IMR-90 (cell line): ENCODE measurements at regions not wholly inside any gene's neighbourhood (a gene's known extent, or its start where the extent isn't known, plus 50 kb on each side); places are given as distances from the start of the nearest gene placed in this dataset.

Experiments used
- ATAC-seq: fragments of 200-7000 bp; cut with Tn5 transposase; 2 replicates; pipeline ENCODE4 v1.9.1; 2020; ENCODE audit warnings: low read depth, mild to moderate bottlenecking, moderate library complexity
- BruUV-seq: library from RNA; stranded (reverse); fragments of 400-500 nt; replicated peaks from 2 replicates; lab custom pipeline; 2021; lab: Mats Ljungman, UMichigan
- CTCF ChIA-PET: fragments of 300-600 bp; formaldehyde crosslinking; extraction: SDS; loops from one replicate; lab custom pipeline; 2021; ENCODE audit warnings: antibody characterized with exemption; lab: Yijun Ruan, JAX
- POLR2A ChIA-PET: fragments of 300-600 bp; sonication (Branson Sonifier 250); formaldehyde crosslinking; loops from one replicate; lab custom pipeline; 2022; ENCODE audit warnings: antibody characterized with exemption; ENCODE audit not compliant: unreplicated experiment; lab: Charles Lee
- DNase-seq: peaks from one replicate; pipeline ENCODE4 v3.0.0; 2013
- H2AFZ ChIP-seq: replicated peaks from 2 replicates; pipeline ENCODE3; 2013; ENCODE audit warnings: low read length, mild to moderate bottlenecking; ENCODE audit not compliant: poor library complexity
- H2AK5ac ChIP-seq: 2 replicates; pipeline ENCODE4 v1.6.1; 2013; ENCODE audit warnings: low read depth, low read length, inconsistent platforms
- H2AK9ac ChIP-seq: replicated peaks from 2 replicates; pipeline ENCODE3; 2013; ENCODE audit warnings: mild to moderate bottlenecking, low read depth, low read length, moderate library complexity; ENCODE audit not compliant: poor library complexity
- H2BK120ac ChIP-seq: 2 replicates; pipeline ENCODE4 v1.6.1; 2013; ENCODE audit warnings: low read depth, low read length, inconsistent platforms
- H2BK15ac ChIP-seq: 3 replicates; pipeline ENCODE4 v1.6.1; 2013; ENCODE audit warnings: low read depth, low read length, inconsistent platforms
- H2BK20ac ChIP-seq: 2 replicates; pipeline ENCODE4 v1.6.1; 2013; ENCODE audit warnings: low read depth, mild to moderate bottlenecking, inconsistent platforms, low read length, moderate library complexity
- H2BK5ac ChIP-seq: 2 replicates; pipeline ENCODE4 v1.6.1; 2013; ENCODE audit warnings: mild to moderate bottlenecking, low read depth, low read length, inconsistent platforms; ENCODE audit not compliant: poor library complexity, severe bottlenecking
- H3K14ac ChIP-seq: replicated peaks from 2 replicates; pipeline ENCODE4 v1.6.1; 2013; ENCODE audit warnings: low read depth, low read length, inconsistent platforms
- H3K18ac ChIP-seq: 2 replicates; pipeline ENCODE4 v1.6.1; 2013; ENCODE audit warnings: low read depth, low read length, control low read depth
- H3K23ac ChIP-seq: 2 replicates; pipeline ENCODE4 v1.6.1; 2013; ENCODE audit warnings: low read depth, low read length, inconsistent platforms
- H3K27ac ChIP-seq: 2 replicates; pipeline ENCODE4 v1.5.1; 2013; ENCODE audit warnings: mild to moderate bottlenecking, control low read depth, low read length; ENCODE audit not compliant: insufficient read depth
- H3K27me3 ChIP-seq: 2 replicates; pipeline ENCODE4 v1.6.1; 2013; ENCODE audit warnings: low read length; ENCODE audit not compliant: control insufficient read depth, insufficient read depth
- H3K36me3 ChIP-seq: 2 replicates; pipeline ENCODE4 v1.6.1; 2013; ENCODE audit warnings: low read length, mixed read lengths; ENCODE audit not compliant: control insufficient read depth, insufficient read depth
- H3K4ac ChIP-seq: 2 replicates; pipeline ENCODE4 v1.6.1; 2013; ENCODE audit warnings: low read depth, low read length, inconsistent platforms
- H3K4me1 ChIP-seq: 2 replicates; pipeline ENCODE4 v1.6.1; 2013; ENCODE audit warnings: low read length, mixed read lengths; ENCODE audit not compliant: control insufficient read depth, insufficient read depth
- H3K4me2 ChIP-seq: 2 replicates; pipeline ENCODE4 v1.6.1; 2013; ENCODE audit warnings: low read depth, mild to moderate bottlenecking, control low read depth, low read length, moderate library complexity
- H3K4me3 ChIP-seq: 2 replicates; pipeline ENCODE4 v1.5.1; 2013; ENCODE audit warnings: low read depth, mild to moderate bottlenecking, control low read depth, low read length, moderate library complexity; ENCODE audit not compliant: insufficient read depth
- H3K56ac ChIP-seq: 2 replicates; pipeline ENCODE4 v1.6.1; 2013; ENCODE audit warnings: low read length, inconsistent platforms; ENCODE audit not compliant: insufficient read depth; ENCODE audit errors: extremely low read depth
- H3K79me1 ChIP-seq, 2 experiments: 2 replicates each; pipeline ENCODE4 v1.6.1; 2013; ENCODE audit warnings: low read length in 2 of 2, inconsistent platforms in 1 of 2, low read depth in 1 of 2
- H3K9ac ChIP-seq: 2 replicates; pipeline ENCODE4 v1.6.1; 2013; ENCODE audit warnings: low read depth, low read length, control low read depth
- H3K9me1 ChIP-seq: 2 replicates; pipeline ENCODE4 v1.6.1; 2013; ENCODE audit warnings: low read length, inconsistent platforms; ENCODE audit not compliant: insufficient read depth
- H3K9me3 ChIP-seq: 2 replicates; pipeline ENCODE4 v1.6.1; 2013; ENCODE audit warnings: low read length; ENCODE audit not compliant: control insufficient read depth, insufficient read depth
- H4K20me1 ChIP-seq: 2 replicates; pipeline ENCODE4 v1.6.1; 2013; ENCODE audit warnings: low read length, inconsistent platforms; ENCODE audit not compliant: insufficient read depth
- H4K5ac ChIP-seq: 2 replicates; pipeline ENCODE4 v1.6.1; 2013; ENCODE audit warnings: mild to moderate bottlenecking, low read depth, low read length, control low read depth
- H4K8ac ChIP-seq, 2 experiments: 2 replicates each; pipeline ENCODE4 v1.6.1; 2013; ENCODE audit warnings: low read depth in 2 of 2, low read length in 2 of 2, control low read depth in 1 of 2, inconsistent platforms in 1 of 2
- H4K91ac ChIP-seq: 2 replicates; pipeline ENCODE4 v1.6.1; 2013; ENCODE audit warnings: low read depth, low read length, inconsistent platforms; ENCODE audit not compliant: insufficient read depth
- BHLHE40 ChIP-seq: fragments of 150-350 bp; IDR thresholded peaks from 2 replicates; pipeline ENCODE4 v1.6.1; 2016; ENCODE audit warnings: mild to moderate bottlenecking, low read depth, low read length
- RAD21 ChIP-seq: IDR thresholded peaks from 2 replicates; pipeline ENCODE4 v1.6.1; 2012; ENCODE audit warnings: low read length, improper control_type of control experiment
- USF2 ChIP-seq: fragments of 150-350 bp; IDR thresholded peaks from 2 replicates; pipeline ENCODE4 v1.6.1; 2017; ENCODE audit warnings: mild to moderate bottlenecking, antibody characterized with exemption, low read length, low read depth
- WGBS, 2 experiments: methylation state at CpG; one replicate each; pipeline versions ENCODE4 v1.1.5 to v1.1.7; 2013; ENCODE audit warnings: missing lambda C conversion rate in 2 of 2; ENCODE audit not compliant: insufficient read length in 1 of 2; ENCODE audit errors: extremely low coverage in 2 of 2; 5-methylcytosine and 5-hydroxymethylcytosine counted together
- dilution Hi-C: fragments of 300-500 bp; cut with HindIII; formaldehyde crosslinking; loops from one replicate; pipeline ENCODE4 v1.14.3; 2018; ENCODE audit warnings: low sequenced_read_pairs; ENCODE audit not compliant: unreplicated experiment
- in situ Hi-C: fragments of 300-500 bp; cut with MboI; formaldehyde crosslinking; loops from 3 replicates; pipeline ENCODE4 v1.14.3; 2019; ENCODE audit warnings: low sequenced_read_pairs, inconsistent platforms, mixed read lengths
- intact Hi-C: fragments of 100-400 bp; cut with micrococcal nuclease; formaldehyde crosslinking; loops from 2 replicates; pipeline ENCODE4 v1.10.0; 2022

GRCh38 chr21:16863908-16864307, 648.9 kb upstream of the CXADR start:
- H3K27ac ChIP-seq, result no peak overlapping the region
- H4K20me1 ChIP-seq, result no peaks in the 10 kb centered on the region
- in situ Hi-C loops (no loop called here), dilution Hi-C loops (no loop called here), intact Hi-C loops (no loop called here)
- no peak overlapping the region for H2BK20ac ChIP-seq
- H3K18ac ChIP-seq, result no peak overlapping the region
- H3K79me1 ChIP-seq, result no peaks in the 10 kb centered on the region
- no peak overlapping the region for H2AFZ ChIP-seq
- BruUV-seq, result no TSS peak
- no peak overlapping the region for H4K91ac ChIP-seq
- no peak overlapping the region for H3K9ac ChIP-seq
- H3K4me3 ChIP-seq, result no peak overlapping the region
- H3K14ac ChIP-seq, result no peak overlapping the region
- H3K4me2 ChIP-seq, result no peak overlapping the region
- H3K23ac ChIP-seq, result no peak overlapping the region
- DNase-seq (no peak), ATAC-seq (no peak)
- no peak overlapping the region for H4K8ac ChIP-seq
- H2BK5ac ChIP-seq, result no peak overlapping the region
- no peak overlapping the region for H2BK15ac ChIP-seq
- no peak overlapping the region for H4K5ac ChIP-seq
- H3K4ac ChIP-seq, result no peak overlapping the region
- ChIA-PET CTCF (no interaction called here), POLR2A (no interaction called here)
- H3K56ac ChIP-seq, result no peak overlapping the region
- no peaks in the 10 kb centered on the region for H3K9me3 ChIP-seq
- no peak overlapping the region for H2BK120ac ChIP-seq
- H2AK5ac ChIP-seq, result no peak overlapping the region
- no peaks in the 10 kb centered on the region for H3K27me3 ChIP-seq
- no peaks in the 10 kb centered on the region for H3K36me3 ChIP-seq
- H3K9me1 ChIP-seq, result no peaks in the 10 kb centered on the region
- TF ChIP-seq USF2 (no peak), RAD21 (no peak), BHLHE40 (no peak)
- H3K4me1 ChIP-seq, result no peaks in the 10 kb centered on the region
- H2AK9ac ChIP-seq, result no peak overlapping the region
- WGBS, 2 experiments, result no CpG with 5 or more reads among the region's 4 CpGs
